WTC11 (cell line): ENCODE measurements at regions not wholly inside any gene's neighbourhood (a gene's known extent, or its start where the extent isn't known, plus 50 kb on each side); places are given as distances from the start of the nearest gene placed in this dataset.

Source experiments
- AR ChIP-seq: fragments of 250-450 bp; sonication (Bioruptor Pico); IDR thresholded peaks from 2 replicates; pipeline ENCODE4 v1.9.0; 2021; ENCODE audit warnings: mild to moderate bottlenecking
- MXD4 ChIP-seq: fragments of 250-450 bp; sonication (Bioruptor Pico); IDR thresholded peaks from 2 replicates; pipeline ENCODE4 v1.8.0; 2021; ENCODE audit warnings: mild to moderate bottlenecking, moderate library complexity, borderline replicate concordance
- PRRX2 ChIP-seq: fragments of 250-450 bp; sonication (Bioruptor Pico); IDR thresholded peaks from 2 replicates; pipeline ENCODE4 v1.8.0; 2021; ENCODE audit warnings: mild to moderate bottlenecking

DNA sequence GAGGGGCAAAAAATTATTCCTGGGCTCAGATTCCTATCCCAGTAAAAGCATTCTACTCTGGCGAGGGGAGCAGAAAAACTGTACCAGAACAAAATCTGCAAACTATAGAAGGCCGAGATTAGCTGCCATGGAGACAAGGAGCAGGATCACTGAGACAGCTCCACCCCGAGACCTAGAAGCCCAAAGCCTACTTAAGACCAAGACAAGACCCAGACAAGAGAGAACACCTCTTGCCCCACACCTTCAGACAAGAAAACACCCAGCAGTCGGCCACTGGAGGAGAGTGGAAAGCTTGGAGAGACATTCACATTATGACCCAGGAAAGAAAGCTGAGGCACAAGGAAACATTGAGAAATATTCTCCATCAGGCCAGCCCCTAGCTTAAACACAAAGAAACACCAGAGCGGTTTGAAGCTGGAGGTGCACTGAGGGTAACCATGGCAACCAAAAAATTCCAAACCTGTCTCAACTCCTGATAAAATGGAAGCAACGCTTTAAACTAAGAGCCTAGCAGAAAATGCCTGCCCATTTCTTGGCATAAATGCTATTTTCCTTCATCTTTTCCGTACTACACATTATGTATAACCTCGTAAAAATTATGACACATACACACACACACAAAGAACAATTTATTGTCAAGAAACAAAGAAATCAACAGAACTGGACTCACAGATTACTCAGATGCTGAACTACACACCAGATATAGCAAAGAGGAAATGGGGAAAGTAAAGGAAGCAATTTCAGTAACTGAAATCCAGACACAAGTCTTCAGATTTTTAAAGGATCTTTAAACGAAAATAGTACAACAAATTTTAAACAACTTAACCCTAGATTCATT, 53.8 kb upstream of the FTMT start (continued):
- no peak for TF ChIP-seq AR (CRISPR knock-in tag)
- no peak for TF ChIP-seq MXD4 (CRISPR knock-in tag)
- TF ChIP-seq PRRX2 (CRISPR knock-in tag): no peak
- TF ChIP-seq, all 79 proteins: peak for 0
